IPS-18c (cell line): ENCODE measurements at regions not wholly inside any gene's neighbourhood (a gene's known extent, or its start where the extent isn't known, plus 50 kb on each side); places are given as distances from the start of the nearest gene placed in this dataset.

Experiments
- H3K4me3 ChIP-seq: 2 replicates; pipeline ENCODE4 v1.7.0; 2013; ENCODE audit warnings: low read depth, mild to moderate bottlenecking, low read length, moderate library complexity; ENCODE audit not compliant: insufficient read depth
- H3K9me3 ChIP-seq: one replicate; pipeline ENCODE4 v1.6.1; 2013; ENCODE audit warnings: mild to moderate bottlenecking, low read length, moderate library complexity; ENCODE audit not compliant: control insufficient read depth, insufficient read depth

DNA sequence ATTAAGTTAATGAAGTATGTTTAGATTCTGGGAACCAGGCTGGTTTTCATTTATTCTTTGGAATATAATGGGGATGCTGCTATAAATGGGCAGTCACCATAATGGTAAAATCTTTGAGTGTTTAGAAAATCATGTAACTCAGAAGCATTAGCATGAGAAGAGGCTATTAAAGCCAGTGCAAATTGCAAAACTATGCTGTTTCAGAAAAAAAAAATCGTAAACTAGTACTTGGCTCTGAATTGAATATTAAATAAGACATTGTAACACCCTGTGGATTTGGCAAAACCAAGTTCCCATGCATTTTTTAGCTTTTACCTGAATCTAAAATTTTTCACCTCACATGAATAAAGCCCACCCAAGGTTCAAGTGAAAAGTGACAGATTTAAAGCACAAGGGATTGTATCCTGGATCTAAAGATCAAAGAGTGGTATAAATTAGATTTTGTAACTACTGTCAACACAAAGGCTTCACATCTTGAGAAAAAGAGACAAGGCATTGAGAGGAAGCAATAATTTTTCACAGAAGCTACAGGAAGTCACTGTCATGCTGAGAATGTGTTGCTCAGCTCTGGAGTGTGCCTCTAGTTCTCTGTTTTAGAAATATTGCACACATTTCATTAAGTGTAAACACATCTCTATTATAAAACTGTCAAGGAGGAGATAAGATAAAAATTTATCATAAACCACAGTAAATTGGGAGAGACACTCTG lies 142.2 kb downstream of the ABCA8 start:
- no peaks in the 10 kb centered on the region for H3K9me3 ChIP-seq

DNA sequence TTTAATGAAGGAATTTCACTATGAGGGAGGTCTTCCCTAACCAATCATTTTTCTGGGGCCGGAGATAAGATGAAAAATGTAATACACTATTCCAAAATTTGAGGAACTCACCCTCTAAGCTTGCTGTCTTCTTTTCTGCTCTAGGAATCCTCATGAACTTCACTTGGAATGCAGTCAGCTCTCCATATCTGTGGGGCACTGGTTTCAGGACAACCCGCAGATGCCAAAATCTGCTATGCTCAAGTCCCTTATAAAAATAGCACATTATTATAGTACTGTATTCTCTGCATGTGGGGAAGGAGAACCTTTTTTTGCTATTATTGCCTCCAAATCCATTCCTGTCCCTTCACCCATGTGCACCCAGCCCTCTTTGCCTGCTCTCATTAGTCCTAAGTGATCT lies 146.0 kb downstream of the ABCA8 start:
- Histone ChIP-seq H3K9me3 (no peaks in the 10 kb centered on the region), H3K4me3 (no peak overlapping the region)

More for the DNA sequence above, 142.2 kb downstream of the ABCA8 start:
- no peak overlapping the region for H3K4me3 ChIP-seq

DNA sequence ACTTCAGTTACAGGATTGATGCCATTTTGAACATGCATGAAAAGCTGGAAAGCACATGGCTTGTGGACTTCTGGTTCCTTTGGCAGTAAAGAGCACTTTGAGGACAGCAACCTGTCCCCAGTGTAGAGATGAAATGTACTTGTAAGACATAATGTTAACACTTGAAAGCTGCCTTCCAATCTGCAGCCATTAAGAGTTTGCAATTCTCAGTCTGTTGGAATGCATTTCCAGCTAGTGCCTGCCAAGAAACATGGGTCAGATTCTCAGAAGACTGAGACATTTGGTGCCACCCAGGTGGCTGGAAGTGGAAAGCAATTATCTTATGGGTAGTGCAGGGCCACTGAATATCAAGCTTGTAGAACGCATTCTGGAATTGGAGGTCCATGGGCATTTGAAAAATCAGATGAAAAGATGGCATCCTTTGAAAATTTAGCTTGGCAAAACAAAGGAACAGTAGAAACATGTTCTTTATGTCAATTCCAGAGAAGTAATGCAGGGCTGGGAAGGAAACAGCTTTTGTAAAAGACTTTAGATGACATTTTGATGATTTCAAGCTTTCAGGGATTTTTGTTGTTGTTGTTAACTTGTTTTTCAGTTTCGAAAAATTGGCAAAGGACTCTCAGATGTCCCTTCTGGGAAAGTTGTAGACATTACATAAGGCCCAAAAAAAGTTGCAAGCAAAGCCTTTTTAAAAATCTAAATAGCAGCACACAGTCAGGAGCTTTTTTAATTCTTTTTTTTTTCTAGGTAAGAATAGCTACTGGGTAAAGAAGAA lies 147.0 kb downstream of the ABCA8 start:
- Histone ChIP-seq H3K4me3 (no peak overlapping the region), H3K9me3 (no peaks in the 10 kb centered on the region)

DNA sequence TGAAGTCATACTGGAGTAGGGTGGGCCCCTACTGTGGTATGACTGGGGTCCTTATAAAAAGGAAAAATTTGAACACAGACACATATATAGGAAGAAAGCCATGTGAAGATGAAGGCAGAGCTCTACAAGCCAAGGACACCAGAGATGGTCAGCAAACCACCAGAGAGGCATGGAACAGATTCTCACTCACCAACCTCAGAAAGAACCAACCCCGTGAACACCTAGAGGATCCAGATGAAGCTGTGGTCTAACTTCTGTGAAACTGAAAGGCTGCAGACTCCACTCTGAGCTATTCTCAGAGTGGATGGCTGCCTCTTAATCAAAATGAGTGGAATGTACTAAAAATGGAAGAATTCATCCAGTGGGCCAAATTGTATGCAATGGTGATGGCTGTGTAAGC lies 149.6 kb downstream of the ABCA8 start:
- H3K4me3 ChIP-seq = no peak overlapping the region
- no peaks in the 10 kb centered on the region for H3K9me3 ChIP-seq

DNA sequence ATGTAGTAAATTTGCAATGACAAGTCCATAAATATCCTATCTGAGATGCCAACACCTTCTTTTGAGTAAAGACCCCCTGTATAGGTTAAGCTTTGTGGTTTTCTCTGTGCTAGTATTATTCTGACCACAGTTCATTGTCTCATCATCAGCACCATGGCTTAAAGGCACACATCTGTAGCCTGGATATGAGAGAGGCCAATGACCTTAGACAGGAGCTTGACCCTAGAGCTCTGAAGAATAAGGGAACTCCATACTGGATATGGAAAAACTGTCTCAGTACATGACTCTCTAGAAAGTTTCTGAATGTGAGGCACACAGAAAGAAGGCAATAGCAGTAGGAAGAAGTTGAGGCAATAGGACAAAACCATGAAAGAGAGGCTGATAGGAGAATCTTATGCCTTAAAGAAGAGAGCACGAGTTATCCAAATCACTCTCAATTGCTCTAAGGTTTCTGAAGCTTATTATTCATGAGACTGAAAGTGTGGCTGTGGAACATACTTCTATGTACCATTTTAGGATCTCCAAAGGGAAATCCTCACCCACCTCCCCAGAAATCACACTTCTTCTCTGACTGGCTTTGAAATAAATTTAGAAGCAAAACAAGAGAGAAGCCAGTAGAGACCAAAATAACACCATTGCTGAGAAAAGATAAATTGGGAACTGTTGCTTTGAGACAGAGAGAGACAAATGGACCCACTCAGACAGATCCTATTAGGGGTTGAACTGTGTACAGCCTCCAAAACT lies 150.2 kb downstream of the ABCA8 start:
- H3K9me3 ChIP-seq = no peaks in the 10 kb centered on the region
- no peak overlapping the region for H3K4me3 ChIP-seq

DNA sequence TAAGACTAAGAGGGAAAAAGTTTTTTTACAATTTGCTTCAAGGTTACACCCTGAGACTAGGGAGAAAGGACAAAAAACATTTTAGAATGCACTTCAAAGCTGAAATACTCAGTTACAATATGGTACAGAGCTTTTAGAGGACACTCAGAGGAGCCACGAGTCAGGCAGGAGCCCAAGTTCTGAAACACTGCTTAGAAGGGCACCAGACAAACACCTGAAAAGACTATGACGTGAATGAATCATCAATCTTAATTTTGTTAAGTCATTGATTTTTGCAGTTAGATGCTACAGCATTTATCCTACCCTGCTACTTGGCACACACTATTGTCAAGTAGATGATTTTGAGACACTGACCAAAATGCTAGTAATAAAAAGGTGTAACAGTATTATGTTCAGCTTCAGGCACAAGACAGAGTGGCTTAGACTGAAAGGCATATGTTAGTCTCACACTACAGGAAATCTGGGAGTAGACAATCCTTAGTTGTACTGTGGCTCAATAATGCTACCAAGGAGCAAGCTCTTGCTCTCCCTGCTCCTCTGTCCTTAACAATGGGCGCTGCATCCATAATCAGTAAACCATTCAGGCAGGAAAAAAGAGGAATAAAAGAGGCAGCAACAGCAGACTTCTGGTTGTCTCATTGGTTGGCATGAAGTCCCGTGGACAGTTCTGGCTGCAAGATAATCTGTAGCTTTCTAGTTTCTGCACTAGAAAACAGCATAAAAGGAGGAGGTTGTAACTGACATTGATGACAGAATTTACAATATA lies 151.8 kb downstream of the ABCA8 start:
- H3K9me3 ChIP-seq = no peaks in the 10 kb centered on the region
- H3K4me3 ChIP-seq = no peak overlapping the region

DNA sequence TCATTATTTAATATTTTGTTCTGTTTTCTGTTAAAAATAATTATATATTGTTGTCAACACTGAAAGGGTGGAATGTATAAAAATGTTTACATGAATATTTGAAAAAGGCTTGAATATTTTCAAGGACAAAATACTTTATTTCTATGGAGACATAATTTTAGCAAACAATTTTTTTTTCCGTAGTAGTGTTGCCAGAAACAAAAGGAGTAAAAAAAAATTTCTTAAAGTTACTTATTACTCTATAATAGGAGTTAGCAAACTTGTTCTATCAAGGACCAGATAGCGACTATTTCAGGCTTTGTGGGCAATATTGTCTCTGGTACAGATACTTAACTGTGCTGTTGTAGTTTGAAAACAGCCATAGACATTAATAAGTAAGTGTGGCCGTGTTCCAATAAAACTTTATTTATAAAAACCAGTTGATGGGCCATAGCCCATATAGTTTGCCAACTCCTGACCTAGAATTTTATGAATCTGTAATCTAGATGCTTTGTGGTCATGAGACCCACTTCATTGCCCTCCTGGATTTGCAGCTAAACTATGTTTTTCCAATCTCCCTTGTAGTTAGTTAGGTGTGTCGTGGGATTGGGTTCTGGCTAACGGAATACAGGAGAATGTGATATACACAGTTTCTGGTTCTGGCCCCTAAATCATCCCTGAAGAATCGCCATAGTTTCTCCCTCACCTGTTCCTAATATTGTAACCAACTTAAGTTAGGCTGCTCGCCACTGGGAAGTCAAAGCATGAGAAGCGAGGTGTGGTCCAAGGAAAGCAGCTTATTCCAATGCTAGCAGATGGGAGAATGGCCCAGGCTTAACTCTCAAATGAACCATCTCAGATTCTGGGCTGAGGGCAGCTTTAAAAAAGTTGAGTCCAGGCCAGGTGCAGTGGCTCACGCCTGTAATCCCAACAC lies 153.6 kb downstream of the ABCA8 start:
- Histone ChIP-seq H3K4me3 (no peak overlapping the region), H3K9me3 (no peaks in the 10 kb centered on the region)

DNA sequence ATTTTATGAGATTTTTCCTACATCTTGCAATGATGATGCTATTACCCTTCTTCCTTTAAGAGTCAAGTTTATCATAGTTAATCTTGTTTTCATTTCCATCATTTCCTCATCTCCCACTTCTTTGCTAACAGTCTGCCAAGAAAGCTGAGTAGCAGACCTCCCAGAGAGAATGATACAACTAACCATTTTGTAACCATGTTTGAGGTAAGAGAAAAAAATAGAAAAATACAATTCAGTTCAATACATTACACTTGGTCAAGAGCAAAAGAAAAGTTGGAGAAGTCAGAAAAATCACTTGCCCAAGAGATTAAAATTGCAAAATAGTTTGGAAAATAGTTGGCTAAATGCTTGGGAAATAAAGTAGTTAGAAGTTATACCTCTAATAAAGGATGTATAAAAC lies 154.4 kb downstream of the ABCA8 start:
- no peak overlapping the region for H3K4me3 ChIP-seq

DNA sequence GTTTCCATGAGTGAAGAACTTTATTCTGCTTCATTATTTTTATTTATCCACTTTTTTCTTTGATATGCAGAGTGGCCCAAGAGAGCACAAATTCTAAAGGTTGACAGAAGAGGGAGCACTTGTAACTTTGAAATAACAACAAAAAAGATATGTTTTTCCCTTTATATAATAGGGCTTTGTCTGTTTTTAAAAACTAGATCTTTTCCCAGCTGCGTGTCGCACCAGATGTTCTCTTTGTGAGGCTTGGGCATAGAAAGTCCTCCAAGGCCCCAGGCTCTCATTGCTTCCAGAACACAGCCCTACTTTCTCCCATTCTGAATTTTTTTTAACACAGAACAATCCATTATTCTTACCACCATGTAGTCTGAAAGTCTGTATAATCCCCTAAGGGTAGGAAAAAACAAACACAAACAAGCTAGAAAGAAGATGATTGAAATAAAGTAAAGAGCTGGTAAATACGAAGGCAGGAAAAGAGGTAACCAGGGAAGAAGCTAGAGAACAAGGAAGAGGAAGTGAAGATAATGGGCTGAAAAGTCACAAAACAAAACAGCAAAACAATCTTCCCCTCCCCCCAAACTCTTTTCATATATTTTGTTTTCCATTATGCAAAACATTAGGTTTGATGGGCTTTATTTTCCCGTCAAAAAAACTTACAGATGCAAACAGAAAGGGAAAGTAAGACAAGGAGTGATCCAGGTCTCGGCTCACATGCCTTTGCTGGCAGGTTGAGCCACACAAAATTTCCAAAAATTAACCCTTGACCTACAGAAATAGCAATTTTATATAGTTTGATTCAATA lies 160.4 kb downstream of the ABCA8 start:
- no peak overlapping the region for H3K4me3 ChIP-seq

More for the DNA sequence above, 154.4 kb downstream of the ABCA8 start:
- H3K9me3 ChIP-seq = no peaks in the 10 kb centered on the region

DNA sequence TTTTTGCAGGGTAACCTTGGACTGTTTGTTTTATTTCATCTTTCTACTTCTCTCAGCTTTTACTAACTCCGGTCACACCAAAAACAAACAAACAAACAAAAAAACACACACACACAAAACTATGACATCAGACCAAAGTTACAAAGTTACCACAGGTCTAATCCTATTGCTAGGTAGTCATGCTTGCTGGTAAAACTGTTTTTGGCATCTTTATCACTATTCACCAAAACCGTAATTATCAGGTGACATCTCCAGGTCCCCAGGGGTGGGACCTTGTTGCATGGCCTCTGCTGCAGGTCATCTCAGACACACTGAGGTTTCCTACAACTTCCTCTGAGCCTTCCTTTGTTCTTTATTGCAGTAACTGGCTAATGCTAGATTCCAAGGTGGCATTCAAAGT lies 162.3 kb downstream of the ABCA8 start:
- H3K9me3 ChIP-seq = no peaks in the 10 kb centered on the region

More for the DNA sequence above, 160.4 kb downstream of the ABCA8 start:
- no peaks in the 10 kb centered on the region for H3K9me3 ChIP-seq

DNA sequence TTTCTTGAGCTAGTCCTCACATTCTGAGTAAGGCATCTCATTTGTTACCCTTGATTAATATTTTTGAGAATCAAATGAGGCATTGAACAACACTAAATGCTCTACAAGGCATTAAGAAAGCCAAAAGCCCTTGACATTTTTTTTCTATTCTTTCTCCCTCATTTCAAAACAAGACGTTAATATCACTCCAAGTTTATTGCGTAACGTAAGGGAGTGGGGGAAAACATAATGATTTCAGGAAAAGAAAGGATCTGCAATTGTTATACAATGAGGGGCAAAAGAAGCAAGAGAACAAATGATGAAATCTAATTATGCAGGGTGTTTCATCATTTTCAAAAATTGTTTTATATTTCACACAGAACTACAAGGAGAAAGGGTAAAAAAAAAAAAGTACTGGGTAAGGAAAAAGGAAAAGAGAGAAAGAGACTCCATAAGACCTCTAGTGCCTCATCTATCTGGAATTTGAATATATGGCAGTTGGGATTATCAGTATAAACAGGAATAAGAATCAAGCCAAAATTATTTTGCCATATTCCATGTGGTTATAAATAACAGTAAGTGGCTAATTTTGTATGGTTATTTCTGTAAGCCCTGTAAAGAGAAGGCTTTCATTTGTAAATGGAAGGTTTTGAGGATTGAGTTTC lies 163.0 kb downstream of the ABCA8 start:
- Histone ChIP-seq H3K4me3 (no peak overlapping the region), H3K9me3 (no peaks in the 10 kb centered on the region)

More for the DNA sequence above, 162.3 kb downstream of the ABCA8 start:
- no peak overlapping the region for H3K4me3 ChIP-seq

DNA sequence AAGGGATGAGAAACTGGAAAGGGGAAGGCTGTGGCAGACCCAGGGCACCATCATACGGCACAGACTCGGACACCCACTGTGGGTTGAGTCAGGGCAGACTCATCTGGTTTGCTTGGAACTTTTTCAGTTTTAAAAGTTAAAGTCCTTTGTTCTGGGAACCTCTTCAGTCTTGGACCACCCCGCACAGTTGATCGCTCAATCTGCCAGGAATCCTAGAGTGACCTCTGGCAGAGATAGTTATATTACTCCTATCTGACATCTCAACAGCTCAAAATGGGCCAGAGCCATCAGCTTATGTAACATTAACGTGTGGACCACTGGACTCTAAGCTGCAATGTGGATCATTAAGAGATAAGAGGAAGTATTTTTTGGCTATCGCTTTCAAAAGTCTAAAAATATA lies 164.3 kb downstream of the ABCA8 start:
- H3K4me3 ChIP-seq = no peak overlapping the region
- H3K9me3 ChIP-seq = no peaks in the 10 kb centered on the region

DNA sequence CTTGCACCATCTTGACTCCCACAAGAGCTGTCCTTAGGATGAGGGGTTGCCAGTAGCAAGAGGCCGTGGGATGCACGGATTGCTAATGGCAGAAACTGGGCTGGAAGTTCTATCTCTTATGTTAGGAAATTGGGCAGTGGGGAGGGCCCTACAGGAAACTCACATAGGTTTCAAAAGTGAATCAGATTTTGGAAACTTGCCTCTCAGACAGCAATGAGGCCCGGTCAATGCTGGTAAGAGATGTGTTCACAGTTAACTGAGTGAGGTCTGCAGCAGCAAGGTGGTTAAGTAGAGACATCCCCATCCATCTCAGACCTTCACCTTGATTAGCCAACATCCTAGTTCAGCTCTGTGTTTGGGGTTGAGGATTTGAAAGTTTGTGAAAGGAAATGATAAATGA lies 164.7 kb downstream of the ABCA8 start:
- Histone ChIP-seq H3K9me3 (no peaks in the 10 kb centered on the region), H3K4me3 (no peak overlapping the region)

DNA sequence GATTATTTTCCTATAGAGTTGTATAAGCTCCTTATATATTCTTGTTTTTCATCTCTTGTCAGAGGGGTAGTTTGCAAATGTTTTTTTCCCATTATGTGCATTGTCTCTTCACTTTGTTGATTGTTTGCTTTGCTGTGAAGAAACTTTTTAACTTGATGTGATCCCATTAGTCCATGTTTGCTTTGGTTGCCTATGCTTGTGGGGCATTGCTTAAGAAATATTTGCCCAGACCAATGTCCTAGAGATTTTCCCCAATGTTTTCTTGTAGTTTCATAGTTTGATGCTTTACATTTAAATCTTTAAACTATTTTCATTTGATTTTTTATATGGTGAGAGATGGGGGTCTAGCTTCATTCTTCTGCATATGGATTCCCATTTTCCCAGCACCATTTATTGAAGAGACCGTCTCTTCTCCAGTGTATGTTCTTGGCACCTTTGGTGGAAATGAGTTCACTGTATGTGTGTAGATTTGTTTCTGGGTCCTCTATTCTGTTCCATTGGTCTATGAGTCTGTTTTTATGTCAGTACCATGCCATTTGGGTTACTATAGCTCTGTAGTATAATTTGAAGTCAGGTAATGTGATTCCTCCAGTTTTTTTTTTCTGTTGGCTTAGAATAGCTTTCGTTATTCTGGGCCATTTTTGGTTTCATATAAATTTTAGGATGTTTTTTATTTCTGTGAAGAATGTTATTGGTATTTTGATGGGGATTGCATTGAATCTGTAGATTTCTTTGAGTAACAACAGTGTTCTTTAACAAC lies 165.8 kb downstream of the ABCA8 start:
- no peak overlapping the region for H3K4me3 ChIP-seq
- no peaks in the 10 kb centered on the region for H3K9me3 ChIP-seq
